ENCODE measurements at regions not wholly inside any gene's neighbourhood (a gene's known extent, or its start where the extent isn't known, plus 50 kb on each side); places are given as distances from the start of the nearest gene placed in this dataset.

DNA sequence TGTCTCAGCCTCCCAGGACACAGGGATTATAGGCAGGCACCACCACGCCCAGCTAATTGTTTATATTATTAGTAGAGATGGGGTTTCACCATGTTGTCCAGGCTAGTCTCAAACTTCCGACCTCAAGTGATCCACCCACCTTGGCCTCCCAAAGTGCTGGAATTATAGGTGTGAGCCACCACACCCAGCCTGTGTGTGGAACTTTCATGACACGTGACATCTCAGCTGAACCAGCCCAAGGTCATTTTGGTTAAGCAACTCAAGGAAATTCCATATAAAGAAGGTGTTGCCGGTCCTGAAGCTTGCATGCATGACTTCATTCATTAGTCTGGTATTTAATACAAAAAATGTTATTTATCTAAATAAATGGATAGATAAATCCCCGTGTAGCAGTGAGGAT lies 145.5 kb downstream of the AXIN2 start:
- no peak overlapping the region for H3K4me3 Mint-ChIP-seq

More for the DNA sequence above, 145.5 kb downstream of the AXIN2 start:
- Mint-ChIP-seq H3K27me3 (ENCODE audit: insufficient read depth, low read depth, poor library complexity) (peaks cover 2% of the 10 kb centered on the region), H3K4me1 (no peaks in the 10 kb centered on the region), H3K9me3 (peaks cover 2% of the 10 kb centered on the region), H3K27ac (no peak overlapping the region), H3K36me3 (ENCODE audit: low read depth) (no peaks in the 10 kb centered on the region; the same call in 2 of the 3 replicates)
- Histone ChIP-seq H2AFZ (no peak overlapping the region), H3K36me3 (ENCODE audit: insufficient read depth) (no peaks in the 10 kb centered on the region), H3K79me2 (replicated peaks; ENCODE audit: insufficient read depth) (no peaks in the 10 kb centered on the region), H4K20me1 (replicated peaks; ENCODE audit: insufficient read depth) (no peaks in the 10 kb centered on the region), H3K27ac (ENCODE audit: low read depth) (no peak overlapping the region), H3K9me2 (ENCODE audit: insufficient read depth) (no peaks in the 10 kb centered on the region), H3K4me3 (no peak overlapping the region), H3K4me1 (ENCODE audit: insufficient read depth) (no peaks in the 10 kb centered on the region), H3K4me2 (no peak overlapping the region), H3K27me3 (ENCODE audit: insufficient read depth) (no peaks in the 10 kb centered on the region), H3F3A (replicated peaks; ENCODE audit: low read depth) (no peaks in the 10 kb centered on the region)
- TF ChIP-seq EZH2phosphoT487 (IDR thresholded peaks at IDR 0.05; ENCODE audit: unreplicated experiment) (no peak), ZNF331 (CRISPR knock-in tag; IDR thresholded peaks at IDR 0.05; ENCODE audit: low read depth) (no peak), EZH2 (IDR thresholded peaks at IDR 0.05; ENCODE audit: low read depth, unreplicated experiment) (no peak), NANOG (IDR thresholded peaks at IDR 0.05; ENCODE audit: borderline replicate concordance) (no peak), CREB1 (CRISPR knock-in tag; IDR thresholded peaks at IDR 0.05; ENCODE audit: low read depth) (no peak), STAT1 (IDR thresholded peaks at IDR 0.05; ENCODE audit: unreplicated experiment) (no peak), ZNF114 (CRISPR knock-in tag; IDR thresholded peaks at IDR 0.05) (no peak), POLR2AphosphoS5 (IDR thresholded peaks at IDR 0.05; ENCODE audit: low read depth) (no peak), JUNB (IDR thresholded peaks at IDR 0.05; ENCODE audit: unreplicated experiment) (no peak)
- TF ChIP-seq, protein P1, sequence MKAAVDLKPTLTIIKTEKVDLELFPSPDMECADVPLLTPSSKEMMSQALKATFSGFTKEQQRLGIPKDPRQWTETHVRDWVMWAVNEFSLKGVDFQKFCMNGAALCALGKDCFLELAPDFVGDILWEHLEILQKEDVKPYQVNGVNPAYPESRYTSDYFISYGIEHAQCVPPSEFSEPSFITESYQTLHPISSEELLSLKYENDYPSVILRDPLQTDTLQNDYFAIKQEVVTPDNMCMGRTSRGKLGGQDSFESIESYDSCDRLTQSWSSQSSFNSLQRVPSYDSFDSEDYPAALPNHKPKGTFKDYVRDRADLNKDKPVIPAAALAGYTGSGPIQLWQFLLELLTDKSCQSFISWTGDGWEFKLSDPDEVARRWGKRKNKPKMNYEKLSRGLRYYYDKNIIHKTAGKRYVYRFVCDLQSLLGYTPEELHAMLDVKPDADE (IDR thresholded peaks at IDR 0.05) = no peak
- TF ChIP-seq, protein P2, sequence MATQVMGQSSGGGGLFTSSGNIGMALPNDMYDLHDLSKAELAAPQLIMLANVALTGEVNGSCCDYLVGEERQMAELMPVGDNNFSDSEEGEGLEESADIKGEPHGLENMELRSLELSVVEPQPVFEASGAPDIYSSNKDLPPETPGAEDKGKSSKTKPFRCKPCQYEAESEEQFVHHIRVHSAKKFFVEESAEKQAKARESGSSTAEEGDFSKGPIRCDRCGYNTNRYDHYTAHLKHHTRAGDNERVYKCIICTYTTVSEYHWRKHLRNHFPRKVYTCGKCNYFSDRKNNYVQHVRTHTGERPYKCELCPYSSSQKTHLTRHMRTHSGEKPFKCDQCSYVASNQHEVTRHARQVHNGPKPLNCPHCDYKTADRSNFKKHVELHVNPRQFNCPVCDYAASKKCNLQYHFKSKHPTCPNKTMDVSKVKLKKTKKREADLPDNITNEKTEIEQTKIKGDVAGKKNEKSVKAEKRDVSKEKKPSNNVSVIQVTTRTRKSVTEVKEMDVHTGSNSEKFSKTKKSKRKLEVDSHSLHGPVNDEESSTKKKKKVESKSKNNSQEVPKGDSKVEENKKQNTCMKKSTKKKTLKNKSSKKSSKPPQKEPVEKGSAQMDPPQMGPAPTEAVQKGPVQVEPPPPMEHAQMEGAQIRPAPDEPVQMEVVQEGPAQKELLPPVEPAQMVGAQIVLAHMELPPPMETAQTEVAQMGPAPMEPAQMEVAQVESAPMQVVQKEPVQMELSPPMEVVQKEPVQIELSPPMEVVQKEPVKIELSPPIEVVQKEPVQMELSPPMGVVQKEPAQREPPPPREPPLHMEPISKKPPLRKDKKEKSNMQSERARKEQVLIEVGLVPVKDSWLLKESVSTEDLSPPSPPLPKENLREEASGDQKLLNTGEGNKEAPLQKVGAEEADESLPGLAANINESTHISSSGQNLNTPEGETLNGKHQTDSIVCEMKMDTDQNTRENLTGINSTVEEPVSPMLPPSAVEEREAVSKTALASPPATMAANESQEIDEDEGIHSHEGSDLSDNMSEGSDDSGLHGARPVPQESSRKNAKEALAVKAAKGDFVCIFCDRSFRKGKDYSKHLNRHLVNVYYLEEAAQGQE (IDR thresholded peaks at IDR 0.05; ENCODE audit: unreplicated experiment) = no peak
- TF ChIP-seq, protein P3, sequence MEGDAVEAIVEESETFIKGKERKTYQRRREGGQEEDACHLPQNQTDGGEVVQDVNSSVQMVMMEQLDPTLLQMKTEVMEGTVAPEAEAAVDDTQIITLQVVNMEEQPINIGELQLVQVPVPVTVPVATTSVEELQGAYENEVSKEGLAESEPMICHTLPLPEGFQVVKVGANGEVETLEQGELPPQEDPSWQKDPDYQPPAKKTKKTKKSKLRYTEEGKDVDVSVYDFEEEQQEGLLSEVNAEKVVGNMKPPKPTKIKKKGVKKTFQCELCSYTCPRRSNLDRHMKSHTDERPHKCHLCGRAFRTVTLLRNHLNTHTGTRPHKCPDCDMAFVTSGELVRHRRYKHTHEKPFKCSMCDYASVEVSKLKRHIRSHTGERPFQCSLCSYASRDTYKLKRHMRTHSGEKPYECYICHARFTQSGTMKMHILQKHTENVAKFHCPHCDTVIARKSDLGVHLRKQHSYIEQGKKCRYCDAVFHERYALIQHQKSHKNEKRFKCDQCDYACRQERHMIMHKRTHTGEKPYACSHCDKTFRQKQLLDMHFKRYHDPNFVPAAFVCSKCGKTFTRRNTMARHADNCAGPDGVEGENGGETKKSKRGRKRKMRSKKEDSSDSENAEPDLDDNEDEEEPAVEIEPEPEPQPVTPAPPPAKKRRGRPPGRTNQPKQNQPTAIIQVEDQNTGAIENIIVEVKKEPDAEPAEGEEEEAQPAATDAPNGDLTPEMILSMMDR (conservative IDR thresholded peaks at IDR 0.05; ENCODE audit: low read depth in 2 of 2) = no peak
- TF ChIP-seq, protein P4, sequence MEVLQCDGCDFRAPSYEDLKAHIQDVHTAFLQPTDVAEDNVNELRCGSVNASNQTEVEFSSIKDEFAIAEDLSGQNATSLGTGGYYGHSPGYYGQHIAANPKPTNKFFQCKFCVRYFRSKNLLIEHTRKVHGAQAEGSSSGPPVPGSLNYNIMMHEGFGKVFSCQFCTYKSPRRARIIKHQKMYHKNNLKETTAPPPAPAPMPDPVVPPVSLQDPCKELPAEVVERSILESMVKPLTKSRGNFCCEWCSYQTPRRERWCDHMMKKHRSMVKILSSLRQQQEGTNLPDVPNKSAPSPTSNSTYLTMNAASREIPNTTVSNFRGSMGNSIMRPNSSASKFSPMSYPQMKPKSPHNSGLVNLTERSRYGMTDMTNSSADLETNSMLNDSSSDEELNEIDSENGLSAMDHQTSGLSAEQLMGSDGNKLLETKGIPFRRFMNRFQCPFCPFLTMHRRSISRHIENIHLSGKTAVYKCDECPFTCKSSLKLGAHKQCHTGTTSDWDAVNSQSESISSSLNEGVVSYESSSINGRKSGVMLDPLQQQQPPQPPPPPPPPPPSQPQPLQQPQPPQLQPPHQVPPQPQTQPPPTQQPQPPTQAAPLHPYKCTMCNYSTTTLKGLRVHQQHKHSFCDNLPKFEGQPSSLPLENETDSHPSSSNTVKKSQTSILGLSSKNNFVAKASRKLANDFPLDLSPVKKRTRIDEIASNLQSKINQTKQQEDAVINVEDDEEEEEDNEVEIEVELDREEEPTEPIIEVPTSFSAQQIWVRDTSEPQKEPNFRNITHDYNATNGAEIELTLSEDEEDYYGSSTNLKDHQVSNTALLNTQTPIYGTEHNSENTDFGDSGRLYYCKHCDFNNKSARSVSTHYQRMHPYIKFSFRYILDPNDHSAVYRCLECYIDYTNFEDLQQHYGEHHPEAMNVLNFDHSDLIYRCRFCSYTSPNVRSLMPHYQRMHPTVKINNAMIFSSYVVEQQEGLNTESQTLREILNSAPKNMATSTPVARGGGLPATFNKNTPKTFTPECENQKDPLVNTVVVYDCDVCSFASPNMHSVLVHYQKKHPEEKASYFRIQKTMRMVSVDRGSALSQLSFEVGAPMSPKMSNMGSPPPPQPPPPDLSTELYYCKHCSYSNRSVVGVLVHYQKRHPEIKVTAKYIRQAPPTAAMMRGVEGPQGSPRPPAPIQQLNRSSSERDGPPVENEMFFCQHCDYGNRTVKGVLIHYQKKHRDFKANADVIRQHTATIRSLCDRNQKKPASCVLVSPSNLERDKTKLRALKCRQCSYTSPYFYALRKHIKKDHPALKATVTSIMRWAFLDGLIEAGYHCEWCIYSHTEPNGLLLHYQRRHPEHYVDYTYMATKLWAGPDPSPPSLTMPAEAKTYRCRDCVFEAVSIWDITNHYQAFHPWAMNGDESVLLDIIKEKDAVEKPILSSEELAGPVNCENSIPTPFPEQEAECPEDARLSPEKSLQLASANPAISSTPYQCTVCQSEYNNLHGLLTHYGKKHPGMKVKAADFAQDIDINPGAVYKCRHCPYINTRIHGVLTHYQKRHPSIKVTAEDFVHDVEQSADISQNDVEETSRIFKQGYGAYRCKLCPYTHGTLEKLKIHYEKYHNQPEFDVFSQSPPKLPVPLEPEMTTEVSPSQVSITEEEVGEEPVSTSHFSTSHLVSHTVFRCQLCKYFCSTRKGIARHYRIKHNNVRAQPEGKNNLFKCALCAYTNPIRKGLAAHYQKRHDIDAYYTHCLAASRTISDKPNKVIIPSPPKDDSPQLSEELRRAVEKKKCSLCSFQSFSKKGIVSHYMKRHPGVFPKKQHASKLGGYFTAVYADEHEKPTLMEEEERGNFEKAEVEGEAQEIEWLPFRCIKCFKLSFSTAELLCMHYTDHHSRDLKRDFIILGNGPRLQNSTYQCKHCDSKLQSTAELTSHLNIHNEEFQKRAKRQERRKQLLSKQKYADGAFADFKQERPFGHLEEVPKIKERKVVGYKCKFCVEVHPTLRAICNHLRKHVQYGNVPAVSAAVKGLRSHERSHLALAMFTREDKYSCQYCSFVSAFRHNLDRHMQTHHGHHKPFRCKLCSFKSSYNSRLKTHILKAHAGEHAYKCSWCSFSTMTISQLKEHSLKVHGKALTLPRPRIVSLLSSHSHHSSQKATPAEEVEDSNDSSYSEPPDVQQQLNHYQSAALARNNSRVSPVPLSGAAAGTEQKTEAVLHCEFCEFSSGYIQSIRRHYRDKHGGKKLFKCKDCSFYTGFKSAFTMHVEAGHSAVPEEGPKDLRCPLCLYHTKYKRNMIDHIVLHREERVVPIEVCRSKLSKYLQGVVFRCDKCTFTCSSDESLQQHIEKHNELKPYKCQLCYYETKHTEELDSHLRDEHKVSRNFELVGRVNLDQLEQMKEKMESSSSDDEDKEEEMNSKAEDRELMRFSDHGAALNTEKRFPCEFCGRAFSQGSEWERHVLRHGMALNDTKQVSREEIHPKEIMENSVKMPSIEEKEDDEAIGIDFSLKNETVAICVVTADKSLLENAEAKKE (CRISPR knock-in tag; IDR thresholded peaks at IDR 0.05) = no peak
- DNase-seq (ENCODE audit: low spot score) (no peak), ATAC-seq (no peak)
